Naive B cell (primary cell): ENCODE measurements at regions not wholly inside any gene's neighbourhood (a gene's known extent, or its start where the extent isn't known, plus 50 kb on each side); places are given as distances from the start of the nearest gene placed in this dataset.
"Not testable (repeated sequence)": the region's sequence is repeated elsewhere in the genome, so short reads cannot be mapped to it uniquely, and the experiment has no call there.

Experiments
- ATAC-seq, 2 donors: fragments of 150-1000 bp; cut with Tn5 transposase; 2 replicates each; pipeline ENCODE4 v1.10.0; 2021; ENCODE audit warnings: low read depth in 2 of 2, mild to moderate bottlenecking in 2 of 2, moderate library complexity in 2 of 2
- DNase-seq: peaks from one replicate; pipeline ENCODE4 v3.0.0; 2022
- H3K27ac Mint-ChIP-seq, 6 donors: one replicate each; pipeline ENCODE4 v1.8.0; 2020 to 2022; ENCODE audit warnings: mild to moderate bottlenecking in 6 of 6, mixed read lengths in 6 of 6, moderate library complexity in 5 of 6, inconsistent platforms in 2 of 6
- H3K27me3 Mint-ChIP-seq, 3 donors: one replicate each; pipeline ENCODE4 v1.8.0; 2021 to 2022; ENCODE audit warnings: mixed read lengths in 3 of 3, mild to moderate bottlenecking in 1 of 3
- H3K36me3 Mint-ChIP-seq, 2 donors: one replicate each; pipeline ENCODE4 v1.8.0; 2020 to 2022; ENCODE audit warnings: mixed read lengths in 2 of 2, inconsistent platforms in 1 of 2, mild to moderate bottlenecking in 1 of 2
- H3K4me1 Mint-ChIP-seq, 3 donors: one replicate each; pipeline ENCODE4 v1.8.0; 2020 to 2022; ENCODE audit warnings: mixed read lengths in 3 of 3, inconsistent platforms in 1 of 3, mild to moderate bottlenecking in 1 of 3, moderate library complexity in 1 of 3
- H3K4me3 Mint-ChIP-seq, 8 donors: one replicate each; pipeline ENCODE4 v1.8.0; 2020 to 2022; ENCODE audit warnings: mild to moderate bottlenecking in 8 of 8, mixed read lengths in 8 of 8, moderate library complexity in 8 of 8, inconsistent platforms in 2 of 8
- H3K9me3 Mint-ChIP-seq, 7 donors: one replicate each; pipeline ENCODE4 v1.8.0; 2020 to 2022; ENCODE audit warnings: mixed read lengths in 7 of 7, mild to moderate bottlenecking in 5 of 7, inconsistent platforms in 2 of 7, moderate library complexity in 1 of 7

DNA sequence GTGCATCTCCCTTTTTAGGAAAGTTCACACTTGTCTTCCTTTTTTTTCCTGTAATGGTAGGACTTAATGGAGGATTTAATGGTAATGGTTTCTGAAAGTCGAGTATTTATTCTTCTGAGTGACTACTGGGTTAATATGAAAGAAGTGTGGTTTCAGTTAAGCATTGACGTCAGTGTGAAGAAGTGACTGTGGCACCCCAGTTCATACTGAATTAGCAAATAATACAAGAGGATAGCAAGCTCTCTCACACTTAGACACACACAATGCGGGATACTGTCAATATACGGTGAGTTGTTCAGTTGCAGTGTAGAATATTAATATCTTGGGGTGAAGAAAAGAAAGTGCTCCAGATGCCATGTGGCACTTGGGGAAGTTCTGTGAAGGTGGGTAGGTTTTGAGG is 167.6 kb upstream of the GOLGA6L22 start:
- not testable (repeated sequence) for H3K4me1 Mint-ChIP-seq, H3K27ac Mint-ChIP-seq, H3K36me3 Mint-ChIP-seq, ATAC-seq, H3K9me3 Mint-ChIP-seq, H3K4me3 Mint-ChIP-seq, DNase-seq, H3K27me3 Mint-ChIP-seq

DNA sequence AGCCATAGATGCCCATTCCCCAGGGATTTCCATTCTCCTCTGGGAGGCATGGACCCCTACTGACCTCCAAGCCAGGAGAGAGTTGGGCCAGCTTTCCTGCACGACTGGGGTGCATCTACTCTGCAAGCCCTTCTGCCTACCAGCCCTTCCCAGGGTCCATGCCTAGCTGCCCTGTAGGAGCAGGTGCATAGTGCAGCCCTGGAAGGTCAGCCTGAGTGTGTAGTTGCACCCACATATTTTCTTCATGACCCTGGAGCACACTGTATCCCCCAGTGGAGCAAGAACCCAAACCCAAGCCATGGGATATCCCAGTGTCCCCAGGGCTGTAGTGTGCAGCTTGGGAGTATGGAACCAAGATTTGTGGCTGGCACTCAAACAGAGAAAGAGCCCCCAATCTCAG is 155.6 kb upstream of the GOLGA6L22 start:
- H3K4me1 Mint-ChIP-seq, DNase-seq, H3K4me3 Mint-ChIP-seq, H3K36me3 Mint-ChIP-seq, H3K27ac Mint-ChIP-seq, H3K27me3 Mint-ChIP-seq, ATAC-seq, H3K9me3 Mint-ChIP-seq: not testable (repeated sequence)
